WERI-Rb-1 (cell line): ENCODE measurements at regions not wholly inside any gene's neighbourhood (a gene's known extent, or its start where the extent isn't known, plus 50 kb on each side); places are given as distances from the start of the nearest gene placed in this dataset.
"Not testable (repeated sequence)": the region's sequence is repeated elsewhere in the genome, so short reads cannot be mapped to it uniquely, and the experiment has no call there.

Source experiments
- DNase-seq: peaks from one replicate; pipeline ENCODE4 v3.0.0-alpha.2; 2020
- H3K27ac ChIP-seq: fragments of 250-450 bp; sonication (Bioruptor Pico); 2 replicates; pipeline ENCODE4 v1.5.1; 2020; ENCODE audit warnings: mild to moderate bottlenecking, moderate library complexity
- H3K27me3 ChIP-seq: fragments of 250-450 bp; sonication (Bioruptor Pico); 2 replicates; pipeline ENCODE4 v1.5.1; 2021; ENCODE audit warnings: mild to moderate bottlenecking, low read depth, moderate library complexity; ENCODE audit not compliant: insufficient read depth, severe bottlenecking
- H3K36me3 ChIP-seq: fragments of 250-450 bp; sonication (Bioruptor Pico); 2 replicates; pipeline ENCODE4 v1.5.1; 2020; ENCODE audit warnings: mild to moderate bottlenecking, moderate library complexity
- H3K4me3 ChIP-seq: 2 replicates; pipeline ENCODE4 v1.5.1; 2011; ENCODE audit warnings: low read depth, mild to moderate bottlenecking, control low read depth, low read length
- H3K9me3 ChIP-seq: fragments of 250-450 bp; sonication (Bioruptor Pico); 2 replicates; pipeline ENCODE4 v1.5.1; 2021; ENCODE audit warnings: mild to moderate bottlenecking, moderate library complexity; ENCODE audit not compliant: severe bottlenecking
- CTCF ChIP-seq: IDR thresholded peaks from 2 replicates; pipeline ENCODE4 v1.5.1; 2011; ENCODE audit warnings: low read depth, mild to moderate bottlenecking, control low read depth, inconsistent platforms, low read length

GRCh38 chr21:20882462-20883407, 115.5 kb upstream of the NCAM2 start:
- Histone ChIP-seq H3K9me3 (no peaks in the 10 kb centered on the region), H3K36me3 (no peaks in the 10 kb centered on the region), H3K4me3 (no peak overlapping the region), H3K27me3 (peaks cover 57% of the 10 kb centered on the region), H3K27ac (no peak overlapping the region)
- DNase-seq, result peak; percentile 25
- TF ChIP-seq CTCF, result peak; percentile 56

GRCh38 chr21:20883408-20883800, 114.8 kb upstream of the NCAM2 start:
- TF ChIP-seq CTCF, result no peak
- Histone ChIP-seq H3K27me3 (peaks cover 58% of the 10 kb centered on the region), H3K9me3 (no peaks in the 10 kb centered on the region), H3K27ac (no peak overlapping the region), H3K36me3 (no peaks in the 10 kb centered on the region), H3K4me3 (no peak overlapping the region)
- DNase-seq, result no peak

DNA sequence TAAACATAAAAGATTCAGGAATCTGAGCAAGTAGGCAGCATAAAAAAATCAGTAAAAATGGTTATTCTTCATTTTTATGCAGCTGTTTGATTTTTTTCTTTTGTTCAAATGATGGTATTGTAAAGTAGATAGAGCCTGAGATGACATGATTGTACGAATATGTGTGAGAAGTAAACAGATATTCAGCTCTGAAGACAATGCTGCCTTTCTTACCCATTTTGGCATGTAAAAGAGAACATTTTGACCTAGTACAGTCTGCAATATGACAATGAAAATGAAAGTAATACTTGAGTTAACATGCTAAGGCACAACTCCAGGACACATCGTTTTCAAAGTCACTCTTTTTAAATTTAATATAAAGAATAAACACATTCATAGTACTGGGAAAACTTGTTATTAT, 95.7 kb upstream of the NCAM2 start:
- Histone ChIP-seq H3K27ac (no peak overlapping the region), H3K9me3 (no peaks in the 10 kb centered on the region), H3K4me3 (no peak overlapping the region), H3K27me3 (peaks cover 44% of the 10 kb centered on the region), H3K36me3 (no peaks in the 10 kb centered on the region)
- TF ChIP-seq CTCF, result no peak
- DNase-seq, result no peak

DNA sequence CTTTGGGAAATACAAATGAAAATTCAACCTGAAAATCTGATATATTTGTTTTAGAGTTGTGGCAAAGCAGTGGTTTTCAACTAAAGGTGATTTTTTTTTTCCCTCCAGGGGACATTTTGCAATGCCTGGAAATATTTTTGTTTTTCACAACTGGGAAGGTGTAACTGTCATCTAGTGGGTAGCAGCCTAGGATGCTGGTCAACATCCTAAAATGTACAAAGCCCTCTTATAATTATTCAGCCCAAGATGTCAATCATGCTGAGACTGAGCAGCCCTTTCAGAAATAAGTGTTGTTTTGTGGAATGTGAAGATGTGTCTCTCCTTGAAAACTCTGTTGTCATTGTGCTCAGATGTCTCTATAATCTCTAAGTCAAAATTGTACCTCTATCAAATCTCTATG, 95.2 kb upstream of the NCAM2 start:
- DNase-seq, result no peak
- H3K27me3 ChIP-seq, result peaks cover 39% of the 10 kb centered on the region
- no peaks in the 10 kb centered on the region for H3K9me3 ChIP-seq
- H3K36me3 ChIP-seq, result no peaks in the 10 kb centered on the region
- H3K27ac ChIP-seq, result no peak overlapping the region
- TF ChIP-seq CTCF, result no peak
- H3K4me3 ChIP-seq, result no peak overlapping the region

- not testable (repeated sequence) for H3K4me3 ChIP-seq, DNase-seq, H3K36me3 ChIP-seq, H3K9me3 ChIP-seq, H3K27ac ChIP-seq
- H3K27me3 ChIP-seq, result peaks cover 39% of the 10 kb centered on the region
These were observed 70.7 kb upstream of the NCAM2 start for GRCh38 chr21:20927555-20927954.

- no peak for DNase-seq
- Histone ChIP-seq H3K27ac (no peak overlapping the region), H3K4me3 (no peak overlapping the region), H3K9me3 (no peaks in the 10 kb centered on the region), H3K27me3 (peaks cover 64% of the 10 kb centered on the region), H3K36me3 (no peaks in the 10 kb centered on the region)
- no peak for TF ChIP-seq CTCF
These were observed 55.7 kb upstream of the NCAM2 start for GRCh38 chr21:20942523-20942922.
